K562 (cell line): ENCODE measurements at regions not wholly inside any gene's neighbourhood (a gene's known extent, or its start where the extent isn't known, plus 50 kb on each side); places are given as distances from the start of the nearest gene placed in this dataset.

Source experiments
- ATAC-seq: fragments of 200-7000 bp; cut with Tn5 transposase; 3 replicates; pipeline ENCODE4 v1.9.1; 2020; ENCODE audit warnings: moderate library complexity
- BruUV-seq: library from RNA; stranded (reverse); fragments of 400-500 nt; replicated peaks from 2 replicates; lab custom pipeline; 2021; lab: Mats Ljungman, UMichigan
- CTCF ChIA-PET: fragments of 300-600 bp; formaldehyde crosslinking; extraction: SDS; loops from one replicate; lab custom pipeline; 2021; ENCODE audit warnings: low intra/inter-chr PET ratio; lab: Yijun Ruan, JAX
- POLR2A ChIA-PET: fragments of 300-600, 350-650 bp; sonication (Branson Sonifier 250); formaldehyde crosslinking; extraction: SDS; loops from one replicate; lab custom pipeline; 2021; ENCODE audit warnings: antibody characterized with exemption, inconsistent platforms; lab: Yijun Ruan, JAX
- DNase-seq, 4 experiments: peaks; one replicate each; pipeline versions ENCODE4 v3.0.0 to v3.0.0-alpha.2; 2011 to 2018; ENCODE audit warnings: low spot score in 3 of 4, mixed read lengths in 3 of 4; ENCODE audit errors: extremely low read depth in 1 of 4
- FAIRE-seq: peaks from 2 replicates; lab custom pipeline; 2011; peaks lifted over from hg19 to GRCh38; lab: Jason Lieb, UNC
- H2AFZ ChIP-seq: 2 replicates; pipeline ENCODE4 v1.6.0; 2011; ENCODE audit warnings: low read depth, low read length, control low read depth, inconsistent platforms
- H3K27ac ChIP-seq: fragments of 200-600 bp; 3 replicates; pipeline ENCODE4 v1.8.0; 2011; ENCODE audit warnings: low read depth, mild to moderate bottlenecking, control low read depth, inconsistent platforms, low read length, moderate library complexity, mixed read lengths; ENCODE audit errors: extremely low read depth
- H3K27me3 ChIP-seq, 2 experiments: fragments of 300-600 bp in 1 of 2; 2 replicates in 1 of 2; 3 replicates in 1 of 2; pipeline versions ENCODE4 v1.6.0 to v1.8.0; 2011; ENCODE audit warnings: inconsistent platforms in 2 of 2, low read length in 2 of 2, mild to moderate bottlenecking in 1 of 2, mixed read lengths in 1 of 2, moderate library complexity in 1 of 2; ENCODE audit not compliant: control insufficient read depth in 2 of 2, insufficient read depth in 2 of 2
- H3K36me3 ChIP-seq: fragments of 300-600 bp; 3 replicates; pipeline ENCODE4 v1.8.0; 2011; ENCODE audit warnings: mild to moderate bottlenecking, low read length, inconsistent platforms; ENCODE audit not compliant: control insufficient read depth, insufficient read depth
- H3K4me1 ChIP-seq, 2 experiments: fragments of 200-600 bp in 1 of 2; replicated peaks in 1 of 2; 2 replicates in 1 of 2; 3 replicates in 1 of 2; pipeline versions ENCODE4 v1.5.1 to v1.8.0; 2011; ENCODE audit warnings: inconsistent platforms in 2 of 2, low read length in 2 of 2, mild to moderate bottlenecking in 1 of 2, mixed read lengths in 1 of 2, moderate library complexity in 1 of 2; ENCODE audit not compliant: control insufficient read depth in 2 of 2, insufficient read depth in 2 of 2
- H3K4me2 ChIP-seq: 2 replicates; pipeline ENCODE4 v1.6.1; 2011; ENCODE audit warnings: low read length, control low read depth, inconsistent platforms, mixed read lengths; ENCODE audit not compliant: insufficient read depth
- H3K4me3 ChIP-seq: fragments of 200-600 bp; sonication (generic), shearing (Covaris generic); 2 replicates; pipeline ENCODE4 v1.5.1; 2016; ENCODE audit warnings: control low read depth, inconsistent platforms
- H3K79me2 ChIP-seq: fragments of 200-600 bp; 3 replicates; pipeline ENCODE4 v1.8.0; 2011; ENCODE audit warnings: low read length, inconsistent platforms; ENCODE audit not compliant: control insufficient read depth, insufficient read depth
- H3K9ac ChIP-seq, 2 experiments: 2 replicates each; pipeline versions ENCODE4 v1.6.0 to v1.6.1; 2011; ENCODE audit warnings: low read depth in 2 of 2, low read length in 2 of 2, control low read depth in 1 of 2, inconsistent platforms in 1 of 2, mild to moderate bottlenecking in 1 of 2, mixed read lengths in 1 of 2; ENCODE audit not compliant: insufficient read depth in 1 of 2
- H3K9me1 ChIP-seq: one replicate; pipeline ENCODE4 v1.6.0; 2011; ENCODE audit warnings: inconsistent platforms, mild to moderate bottlenecking, low read length, moderate library complexity; ENCODE audit not compliant: control insufficient read depth, insufficient read depth
- H3K9me3 ChIP-seq: replicated peaks from 2 replicates; pipeline ENCODE4 v1.5.1; 2011; ENCODE audit warnings: low read depth, low read length, inconsistent platforms; ENCODE audit not compliant: control insufficient read depth, insufficient read depth
- H4K20me1 ChIP-seq: replicated peaks from 2 replicates; pipeline ENCODE4 v1.6.1; 2011; ENCODE audit warnings: low read length, inconsistent platforms, mixed read lengths; ENCODE audit not compliant: control insufficient read depth, insufficient read depth
- ATF3 ChIP-seq, 2 experiments: fragments of 450-650 bp in 1 of 2; sonication (generic) in 1 of 2; formaldehyde crosslinking in 1 of 2; IDR thresholded peaks in 1 of 2; conservative IDR thresholded peaks in 1 of 2; 2 replicates each; pipeline versions ENCODE4 v1.6.1 to v1.8.1; 2016 to 2023; ENCODE audit warnings: mild to moderate bottlenecking in 2 of 2, moderate library complexity in 2 of 2, inconsistent platforms in 1 of 2, missing genetic modification reagents in 1 of 2
- DPF2 ChIP-seq: fragments of 450-650 bp; IDR thresholded peaks from 2 replicates; pipeline ENCODE4 v1.6.1; 2016
- ELF1 ChIP-seq: fragments of 200-800 bp; sonication (Bioruptor generic); IDR thresholded peaks from 2 replicates; pipeline ENCODE4 v1.6.1; 2016; ENCODE audit warnings: missing genetic modification characterization, missing compliant biosample characterization
- IFI16 ChIP-seq: fragments of 250-450 bp; sonication (Bioruptor Pico); IDR thresholded peaks from 2 replicates; pipeline ENCODE4 v2.1.2; 2022; ENCODE audit warnings: mild to moderate bottlenecking, inconsistent platforms
- RREB1 ChIP-seq: fragments of 250-450 bp; sonication (Bioruptor Pico); IDR thresholded peaks from 2 replicates; pipeline ENCODE4 v1.4.0; 2020
- STAT5A ChIP-seq: IDR thresholded peaks from 2 replicates; pipeline ENCODE4 v1.6.1; 2012; ENCODE audit warnings: low read length, inconsistent platforms, borderline replicate concordance
- TFAP4 ChIP-seq: sonication (generic); formaldehyde crosslinking; IDR thresholded peaks from 2 replicates; pipeline ENCODE4 v1.8.0; 2022; ENCODE audit warnings: missing genetic modification reagents, mild to moderate bottlenecking, moderate library complexity, borderline replicate concordance
- WGBS: fragments of 100-300 bp; shearing (Covaris generic); methylation state at CpG from one replicate; pipeline ENCODE4 v1.1.6; 2016; ENCODE audit warnings: low coverage, mixed read lengths; ENCODE audit not compliant: insufficient coverage; ENCODE audit errors: missing lambda C conversion rate; 5-methylcytosine and 5-hydroxymethylcytosine counted together
- in situ Hi-C: fragments of 300-500 bp; cut with MboI; formaldehyde crosslinking; loops from 4 replicates; pipeline ENCODE4 v1.15.0; 2018; ENCODE audit warnings: inconsistent platforms, mixed read lengths
- intact Hi-C: fragments of 100-400 bp; cut with micrococcal nuclease; formaldehyde crosslinking; loops from 2 replicates; pipeline ENCODE4 v1.14.2; 2022

GRCh38 chr4:136097676-136098075 lies 1434.6 kb downstream of the PCDH18 start:
- intact Hi-C loops = no loop called here
- in situ Hi-C loops = no loop called here
- no peak overlapping the region for H3K27ac ChIP-seq
- DNase-seq (no peak), FAIRE-seq (no peak), ATAC-seq (no peak)
- ChIA-PET POLR2A (no interaction called here), CTCF (no interaction called here)
- no TSS peak for BruUV-seq
- no peaks in the 10 kb centered on the region for H3K36me3 ChIP-seq
- WGBS = 1% methylated on average over 4 of the region's 4 CpGs
- no peaks in the 10 kb centered on the region for H3K27me3 ChIP-seq
- no peaks in the 10 kb centered on the region for H3K79me2 ChIP-seq
- H3K4me3 ChIP-seq = no peak overlapping the region
- H3K4me1 ChIP-seq = no peaks in the 10 kb centered on the region
- peak; percentile 68 for TF ChIP-seq ATF3 (IDR thresholded peaks at IDR 0.05)
- no peak for TF ChIP-seq ATF3 (CRISPR knock-in tag; conservative IDR thresholded peaks at IDR 0.05)
- TF ChIP-seq ELF1 (tag) = no peak
- H3K9ac ChIP-seq = no peak overlapping the region
- no peaks in the 10 kb centered on the region for H4K20me1 ChIP-seq
- H3K4me2 ChIP-seq = no peak overlapping the region
- H2AFZ ChIP-seq = no peak overlapping the region
- H3K9me3 ChIP-seq = peaks cover 2% of the 10 kb centered on the region; the same call in 1 of the 2 replicates
- no peaks in the 10 kb centered on the region for H3K9me1 ChIP-seq

- Histone ChIP-seq H4K20me1 (no peaks in the 10 kb centered on the region), H3K4me2 (no peak overlapping the region), H3K4me3 (no peak overlapping the region), H3K9ac (no peak overlapping the region), H2AFZ (no peak overlapping the region), H3K79me2 (no peaks in the 10 kb centered on the region), H3K9me3 (no peaks in the 10 kb centered on the region), H3K36me3 (no peaks in the 10 kb centered on the region), H3K27me3 (no peaks in the 10 kb centered on the region), H3K9me1 (no peaks in the 10 kb centered on the region), H3K27ac (no peak overlapping the region), H3K4me1 (no peaks in the 10 kb centered on the region)
- 2% methylated on average over 4 of the region's 4 CpGs for WGBS
- CTCF ChIA-PET = no interaction called here
- in situ Hi-C loops = no loop called here
- intact Hi-C loops = no loop called here
- POLR2A ChIA-PET = no interaction called here
- no peak for DNase-seq
- no peak for FAIRE-seq
- BruUV-seq = no TSS peak
- ATAC-seq = no peak
- no peak for TF ChIP-seq IFI16 (CRISPR knock-in tag)
- no peak for TF ChIP-seq RREB1 (CRISPR knock-in tag)
- TF ChIP-seq TFAP4 (CRISPR knock-in tag) = no peak
- TF ChIP-seq STAT5A = no peak
- TF ChIP-seq DPF2 = no peak
Observed at GRCh38 chr4:136088211-136088867, 1444.0 kb downstream of the PCDH18 start.
